ENCODE measurements at regions not wholly inside any gene's neighbourhood (a gene's known extent, or its start where the extent isn't known, plus 50 kb on each side); places are given as distances from the start of the nearest gene placed in this dataset.

DNA sequence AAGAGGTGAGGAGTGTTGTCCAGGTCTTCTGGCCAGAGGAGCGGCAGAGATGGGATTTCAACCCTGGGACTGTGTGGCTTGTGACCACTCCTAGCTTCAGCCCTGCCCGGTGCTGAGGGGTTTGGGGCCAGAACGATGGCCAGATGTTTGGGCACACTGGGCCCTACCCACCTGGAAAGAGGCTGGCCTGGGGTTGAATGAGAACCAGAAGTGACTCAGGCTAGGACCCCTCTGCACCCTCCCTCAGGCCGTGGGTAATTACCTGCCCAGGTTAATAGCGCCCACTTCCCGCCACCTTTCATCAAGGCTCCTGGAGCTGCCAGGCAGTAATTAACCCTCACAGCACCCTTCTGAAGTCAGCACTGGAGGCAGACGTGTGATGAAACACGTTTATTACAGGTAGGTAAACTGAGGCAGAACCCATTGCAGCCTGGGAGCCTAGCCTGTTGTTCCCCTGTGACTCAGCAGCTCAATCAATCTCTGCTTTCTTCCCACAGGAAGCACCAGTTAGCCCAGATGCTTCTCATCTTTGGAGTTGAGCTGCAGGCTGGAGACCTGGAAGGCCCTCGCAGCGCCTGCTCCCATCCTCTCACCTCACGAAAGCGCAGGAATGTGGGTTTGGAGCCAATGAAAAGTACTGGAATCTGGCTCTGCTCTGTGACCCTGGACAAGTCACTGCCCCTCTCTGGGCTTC, 120.8 kb downstream of the CEBPB start:
- no peaks in the 10 kb centered on the region for H3K9me3 ChIP-seq (ENCODE audit: control insufficient read depth, low read length)
- 82% methylated on average over 12 of the region's 12 CpGs for WGBS
- no peak overlapping the region for H3K4me3 ChIP-seq (ENCODE audit: low read length)
- no peak for DNase-seq
- no peak overlapping the region for H3K27ac ChIP-seq (ENCODE audit: low read length)
- ATAC-seq: no peak
- peaks cover 10% of the 10 kb centered on the region for H3K4me1 ChIP-seq (ENCODE audit: control insufficient read depth, insufficient read depth, low read length)
- H3K27me3 ChIP-seq (ENCODE audit: control insufficient read depth, insufficient read depth): no peaks in the 10 kb centered on the region
- intact Hi-C loops (cut with DNase I): no loop called here

DNA sequence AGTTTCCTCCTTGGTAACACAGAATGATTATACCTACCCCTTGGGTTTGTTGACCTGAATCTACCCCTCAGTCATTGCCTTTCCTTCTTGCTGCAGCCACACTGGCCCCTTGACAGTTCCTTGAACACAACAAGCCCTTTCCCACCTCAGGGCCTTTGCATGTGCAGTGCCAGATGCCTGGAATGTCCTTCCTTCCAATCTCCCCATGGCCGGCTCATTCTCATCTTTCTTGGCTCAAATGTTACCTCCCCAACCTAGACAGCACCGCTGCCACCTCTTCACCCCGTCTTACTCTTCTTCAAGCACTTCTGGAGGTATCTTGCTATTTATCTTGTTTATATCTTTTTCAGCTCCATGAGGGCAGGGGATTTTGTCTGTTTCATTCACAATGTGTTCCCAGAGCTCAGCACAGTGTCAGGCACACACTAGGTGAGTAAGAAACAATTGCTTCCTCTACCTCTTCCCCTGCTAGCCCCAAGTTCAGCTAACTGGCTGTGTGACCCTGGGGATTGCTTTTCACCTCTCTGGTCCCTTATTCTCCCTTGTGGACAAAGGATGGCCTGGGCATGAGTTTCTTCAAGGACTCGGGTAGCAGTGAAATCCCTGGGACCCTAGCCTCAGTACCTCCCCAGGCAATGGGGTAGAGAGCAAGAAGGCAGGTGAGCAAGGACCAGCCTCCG, 121.5 kb downstream of the CEBPB start:
- peaks cover 6% of the 10 kb centered on the region for H3K4me1 ChIP-seq (ENCODE audit: control insufficient read depth, insufficient read depth, low read length)
- intact Hi-C loops (cut with DNase I): no loop called here
- WGBS: 63% methylated on average over 5 of the region's 5 CpGs
- no peak overlapping the region for H3K4me3 ChIP-seq (ENCODE audit: low read length)
- DNase-seq (no peak), ATAC-seq (no peak)
- no peaks in the 10 kb centered on the region for H3K27me3 ChIP-seq (ENCODE audit: control insufficient read depth, insufficient read depth)
- H3K27ac ChIP-seq (ENCODE audit: low read length): peak overlapping the region; percentile 70
- no peaks in the 10 kb centered on the region for H3K9me3 ChIP-seq (ENCODE audit: control insufficient read depth, low read length)

DNA sequence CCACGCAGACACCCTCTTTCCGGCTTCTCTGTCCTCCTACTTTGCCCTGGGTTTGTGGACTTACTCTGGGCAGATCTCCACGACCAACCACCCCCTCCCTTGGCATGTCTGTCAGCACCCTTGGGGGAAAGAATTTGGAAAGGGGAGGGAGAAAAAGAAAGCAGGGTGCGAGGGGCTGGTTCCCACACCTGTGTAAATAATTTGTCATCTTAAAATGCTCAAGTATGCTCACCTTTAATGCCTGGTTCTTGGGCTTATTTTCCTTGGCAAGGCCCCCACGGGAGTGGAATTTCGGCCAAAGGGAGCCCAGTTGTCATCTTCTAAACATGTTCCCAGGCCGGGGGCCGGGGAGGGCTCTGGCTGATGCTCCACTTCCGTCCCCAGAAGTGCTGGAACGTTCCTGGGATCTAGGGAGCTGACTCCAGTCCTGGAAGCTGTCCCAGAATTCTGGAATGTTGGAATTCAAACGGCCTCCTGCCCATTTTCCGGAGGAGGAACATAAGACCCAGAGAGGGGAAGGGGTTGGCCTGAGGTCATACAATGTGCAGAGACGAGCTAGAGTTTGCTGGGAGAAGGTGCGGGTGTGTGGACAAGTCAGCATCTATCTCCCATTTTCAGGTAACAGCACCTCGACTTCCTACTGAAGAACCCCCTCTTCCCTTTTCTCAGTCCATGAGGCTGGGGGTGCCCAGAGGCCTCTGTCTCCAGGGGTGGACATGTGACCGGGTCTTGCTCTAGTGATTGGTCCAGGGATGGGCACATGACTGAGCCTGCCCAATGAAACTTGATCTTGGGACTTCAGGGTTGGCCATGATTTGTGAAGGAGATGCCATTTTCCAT, 122.3 kb downstream of the CEBPB start:
- peak; percentile 49 to 56 for ATAC-seq
- no peaks in the 10 kb centered on the region for H3K9me3 ChIP-seq (ENCODE audit: control insufficient read depth, low read length)
- intact Hi-C loops (cut with DNase I): no loop called here
- H3K27me3 ChIP-seq (ENCODE audit: control insufficient read depth, insufficient read depth): no peaks in the 10 kb centered on the region
- peaks cover 6% of the 10 kb centered on the region for H3K4me1 ChIP-seq (ENCODE audit: control insufficient read depth, insufficient read depth, low read length)
- H3K27ac ChIP-seq (ENCODE audit: low read length): peak overlapping the region; percentile 70
- 25% methylated on average over 16 of the region's 16 CpGs for WGBS
- peak; percentile 86 to 92 (median 89) for DNase-seq
- H3K4me3 ChIP-seq (ENCODE audit: low read length): no peak overlapping the region

DNA sequence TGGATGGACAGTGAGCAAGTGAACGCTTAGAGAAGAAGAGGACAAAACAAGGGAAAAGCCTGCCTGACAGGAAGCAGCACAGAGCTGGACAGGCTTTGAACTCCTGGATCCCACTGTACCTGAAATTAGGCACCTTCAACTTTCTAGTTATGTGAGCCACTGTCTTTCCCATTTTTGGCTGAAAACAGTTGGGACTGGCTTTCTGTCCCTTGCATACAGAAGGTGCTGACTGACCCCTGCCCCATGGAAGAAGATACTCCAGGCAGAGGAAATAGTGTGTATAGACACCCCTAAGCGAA, 122.8 kb downstream of the CEBPB start:
- Histone ChIP-seq H3K4me1 (ENCODE audit: control insufficient read depth, insufficient read depth, low read length) (peaks cover 6% of the 10 kb centered on the region), H3K27ac (ENCODE audit: low read length) (no peak overlapping the region), H3K9me3 (ENCODE audit: control insufficient read depth, low read length) (no peaks in the 10 kb centered on the region), H3K27me3 (ENCODE audit: control insufficient read depth, insufficient read depth) (no peaks in the 10 kb centered on the region), H3K4me3 (ENCODE audit: low read length) (no peak overlapping the region)
- DNase-seq (no peak), ATAC-seq (no peak)
- WGBS: 93% methylated on average over 2 of the region's 2 CpGs
- intact Hi-C loops (cut with DNase I): no loop called here

DNA sequence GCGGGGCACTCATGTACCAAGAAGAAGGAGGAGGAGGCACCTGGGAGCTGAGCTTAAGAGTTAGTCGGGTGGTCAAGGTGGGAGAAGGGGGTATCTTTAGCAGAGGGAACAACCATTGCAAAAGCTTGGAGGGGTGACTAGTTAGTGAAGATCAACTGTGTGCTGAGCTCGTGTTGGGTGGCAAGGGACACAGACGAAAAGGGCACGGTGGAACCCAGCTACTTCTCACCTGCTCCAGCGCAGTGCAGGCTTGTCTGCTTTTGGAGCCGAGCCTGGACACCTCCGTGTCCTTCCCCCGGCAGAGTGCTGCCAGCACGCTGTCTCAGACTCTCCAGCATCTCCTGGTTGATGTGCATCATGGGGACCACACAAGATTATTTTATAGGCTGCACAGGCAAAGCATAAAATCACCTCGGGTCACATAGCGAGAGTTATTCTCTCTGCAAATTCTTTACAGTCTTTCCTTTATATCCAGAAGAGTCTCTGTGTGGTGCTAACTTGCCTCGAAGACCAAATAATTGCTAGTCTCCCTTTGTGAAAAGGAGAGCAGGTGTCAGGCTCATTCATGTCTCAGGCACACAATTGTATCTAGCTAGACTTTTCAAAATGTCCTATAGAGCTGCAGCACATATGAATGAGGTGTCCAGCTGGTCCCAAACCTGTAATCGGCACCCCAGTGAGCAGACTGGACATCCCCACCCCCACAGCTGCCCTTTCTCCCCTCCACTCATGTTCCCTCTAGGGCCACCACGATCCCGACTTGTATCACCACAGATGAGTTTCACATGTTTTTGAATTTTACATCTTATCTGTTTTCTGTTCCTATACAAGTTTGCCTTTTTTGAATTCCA, 123.4 kb downstream of the CEBPB start:
- ATAC-seq (no peak), DNase-seq (no peak)
- H3K27ac ChIP-seq (ENCODE audit: low read length): no peak overlapping the region
- intact Hi-C loops (cut with DNase I): no loop called here
- no peaks in the 10 kb centered on the region for H3K27me3 ChIP-seq (ENCODE audit: control insufficient read depth, insufficient read depth)
- peaks cover 6% of the 10 kb centered on the region for H3K4me1 ChIP-seq (ENCODE audit: control insufficient read depth, insufficient read depth, low read length)
- no peak overlapping the region for H3K4me3 ChIP-seq (ENCODE audit: low read length)
- H3K9me3 ChIP-seq (ENCODE audit: control insufficient read depth, low read length): no peaks in the 10 kb centered on the region
- 80% methylated on average over 16 of the region's 16 CpGs for WGBS

DNA sequence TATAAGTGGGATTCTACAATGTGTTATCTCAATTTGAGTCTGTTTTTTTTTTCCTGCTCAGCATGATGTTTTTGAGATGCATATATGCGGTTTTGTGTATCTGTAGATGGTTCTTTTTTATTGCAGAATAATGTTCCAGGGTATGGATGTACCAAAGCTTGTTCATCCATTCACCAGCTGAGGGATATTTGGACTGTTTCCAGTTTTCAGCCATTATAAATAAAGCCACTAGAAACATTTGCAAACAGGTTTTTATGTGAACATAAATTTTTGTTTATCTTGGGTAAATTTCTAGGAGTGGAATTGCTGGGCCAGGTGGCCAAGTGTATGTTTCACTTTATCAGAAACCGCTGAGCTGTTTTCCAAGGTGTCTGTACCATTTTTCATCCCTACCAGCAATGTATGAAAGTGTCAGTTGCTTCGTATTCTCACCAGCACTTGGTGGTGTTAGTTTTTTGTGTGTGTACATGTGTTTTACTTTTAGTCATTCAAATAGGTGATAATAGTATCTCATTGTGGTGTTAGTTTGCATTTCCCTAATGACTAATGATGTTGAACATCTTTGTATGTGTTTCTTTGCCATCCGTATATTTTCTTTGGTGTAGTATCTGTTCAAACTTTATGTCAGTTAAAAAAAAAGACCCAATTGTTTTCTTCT, 124.2 kb downstream of the CEBPB start:
- DNase-seq (no peak), ATAC-seq (no peak)
- H3K27ac ChIP-seq (ENCODE audit: low read length): no peak overlapping the region
- WGBS: 95% methylated on average over 4 of the region's 4 CpGs
- H3K9me3 ChIP-seq (ENCODE audit: control insufficient read depth, low read length): no peaks in the 10 kb centered on the region
- peaks cover 6% of the 10 kb centered on the region for H3K4me1 ChIP-seq (ENCODE audit: control insufficient read depth, insufficient read depth, low read length)
- H3K4me3 ChIP-seq (ENCODE audit: low read length): no peak overlapping the region
- intact Hi-C loops (cut with DNase I): no loop called here
- no peaks in the 10 kb centered on the region for H3K27me3 ChIP-seq (ENCODE audit: control insufficient read depth, insufficient read depth)

DNA sequence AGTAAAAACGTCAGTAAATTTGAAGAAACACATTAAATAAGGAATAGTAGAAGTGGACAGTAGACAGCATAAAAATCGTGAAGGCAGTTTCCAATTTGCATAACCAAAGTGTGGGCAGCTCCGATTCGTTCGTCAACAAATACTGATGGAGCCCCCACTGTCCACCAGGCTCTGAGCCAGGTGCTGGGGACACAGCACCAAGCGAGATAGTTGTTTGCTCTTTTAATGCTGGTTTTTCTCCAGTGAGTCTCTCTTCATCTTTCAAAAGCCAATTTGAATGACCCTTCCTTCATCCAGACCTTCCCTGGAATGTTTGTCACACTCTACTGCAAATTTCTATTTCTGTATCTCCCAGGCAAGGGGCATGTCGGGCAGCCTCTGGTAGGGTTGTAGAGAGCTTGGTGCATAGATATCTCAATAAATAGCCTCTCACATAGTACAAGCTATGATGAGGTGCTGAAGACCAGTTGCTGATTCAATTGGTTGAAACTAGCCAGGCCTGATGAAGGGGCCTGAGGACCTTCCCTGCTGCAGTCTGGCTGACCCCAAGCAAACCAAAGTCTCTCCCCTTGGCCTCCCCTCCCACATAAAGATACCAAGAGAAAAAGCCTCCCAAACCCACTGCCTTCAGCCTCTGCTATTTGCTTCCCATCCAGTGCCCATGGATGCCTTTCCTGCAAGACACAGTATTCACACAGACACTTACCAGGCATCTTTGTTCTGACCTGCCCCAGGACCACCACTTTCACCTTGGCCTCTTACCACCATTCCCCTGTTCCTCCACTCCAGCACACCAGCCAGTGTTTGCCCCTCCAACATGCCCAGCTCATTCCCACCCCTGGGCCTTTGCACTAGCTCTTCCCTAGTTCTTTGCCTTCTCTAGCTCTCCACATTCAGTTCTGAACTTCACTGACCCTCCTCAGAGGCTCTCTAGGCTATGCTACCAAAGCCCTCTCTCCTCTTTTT, 125.2 kb downstream of the CEBPB start:
- Histone ChIP-seq H3K27me3 (ENCODE audit: control insufficient read depth, insufficient read depth) (no peaks in the 10 kb centered on the region), H3K9me3 (ENCODE audit: control insufficient read depth, low read length) (no peaks in the 10 kb centered on the region), H3K27ac (ENCODE audit: low read length) (peak overlapping the region; percentile 45), H3K4me1 (ENCODE audit: control insufficient read depth, insufficient read depth, low read length) (peaks cover 6% of the 10 kb centered on the region), H3K4me3 (ENCODE audit: low read length) (no peak overlapping the region)
- 40% methylated on average over 7 of the region's 7 CpGs for WGBS
- intact Hi-C loops (cut with DNase I): no loop called here
- ATAC-seq: no peak
- DNase-seq: no peak

DNA sequence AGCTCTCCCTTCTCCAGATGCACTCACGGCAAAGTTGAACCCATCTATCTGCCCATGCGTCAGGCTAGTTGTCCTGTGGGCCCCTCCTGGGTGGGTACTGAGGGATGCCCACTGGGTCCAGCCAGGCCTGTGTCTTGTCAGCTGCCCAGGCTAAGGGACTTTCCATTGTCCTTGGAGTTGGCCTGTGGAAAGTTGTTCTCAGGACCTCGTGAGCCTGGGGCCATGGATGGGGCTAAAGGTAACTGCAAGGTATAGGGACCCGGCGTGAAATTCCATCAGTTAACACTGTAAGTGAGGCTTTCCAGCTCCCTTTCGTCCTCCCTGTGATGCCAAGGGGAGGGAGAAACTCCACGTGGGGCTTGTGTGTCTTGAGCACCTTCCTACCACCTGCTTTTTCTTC, 126.5 kb downstream of the CEBPB start:
- WGBS: 85% methylated on average over 7 of the region's 7 CpGs

DNA sequence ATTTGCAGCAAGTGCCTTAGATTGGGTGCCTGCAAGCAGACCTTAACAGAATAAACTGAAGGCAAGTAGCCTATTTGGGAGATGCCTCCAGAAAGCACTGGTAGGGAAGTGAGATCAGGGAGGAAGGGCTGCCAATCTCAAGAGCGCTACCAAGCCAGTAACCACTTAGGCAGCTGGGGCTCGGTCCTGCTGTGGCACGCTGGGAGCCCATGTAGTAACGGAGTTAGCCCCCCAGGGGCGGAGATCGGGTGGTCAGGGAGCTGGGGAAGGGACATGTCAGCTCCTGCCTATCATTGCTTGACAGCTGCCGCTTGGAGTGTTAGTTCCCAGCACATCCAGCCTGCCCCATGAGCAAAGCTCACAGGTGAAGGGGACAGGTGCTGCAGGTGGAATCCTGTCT, 127.0 kb downstream of the CEBPB start:
- H3K27me3 ChIP-seq (ENCODE audit: control insufficient read depth, insufficient read depth): no peaks in the 10 kb centered on the region
- H3K4me3 ChIP-seq (ENCODE audit: low read length): no peak overlapping the region
- intact Hi-C loops (cut with DNase I): no loop called here
- ATAC-seq: no peak
- H3K27ac ChIP-seq (ENCODE audit: low read length): no peak overlapping the region
- no peak for DNase-seq
- peaks cover 3% of the 10 kb centered on the region for H3K4me1 ChIP-seq (ENCODE audit: control insufficient read depth, insufficient read depth, low read length)
- 51% methylated on average over 7 of the region's 7 CpGs for WGBS
- no peaks in the 10 kb centered on the region for H3K9me3 ChIP-seq (ENCODE audit: control insufficient read depth, low read length)

More for the DNA sequence above, 126.5 kb downstream of the CEBPB start:
- H3K4me3 ChIP-seq (ENCODE audit: low read length): no peak overlapping the region
- no peaks in the 10 kb centered on the region for H3K9me3 ChIP-seq (ENCODE audit: control insufficient read depth, low read length)
- intact Hi-C loops (cut with DNase I): no loop called here
- ATAC-seq (no peak), DNase-seq (no peak)
- H3K27ac ChIP-seq (ENCODE audit: low read length): no peak overlapping the region
- H3K27me3 ChIP-seq (ENCODE audit: control insufficient read depth, insufficient read depth): no peaks in the 10 kb centered on the region
- H3K4me1 ChIP-seq (ENCODE audit: control insufficient read depth, insufficient read depth, low read length): peaks cover 6% of the 10 kb centered on the region
